ENCODE measurements at regions not wholly inside any gene's neighbourhood (a gene's known extent, or its start where the extent isn't known, plus 50 kb on each side); places are given as distances from the start of the nearest gene placed in this dataset.
"Not testable (repeated sequence)": the region's sequence is repeated elsewhere in the genome, so short reads cannot be mapped to it uniquely, and the experiment has no call there.

DNA sequence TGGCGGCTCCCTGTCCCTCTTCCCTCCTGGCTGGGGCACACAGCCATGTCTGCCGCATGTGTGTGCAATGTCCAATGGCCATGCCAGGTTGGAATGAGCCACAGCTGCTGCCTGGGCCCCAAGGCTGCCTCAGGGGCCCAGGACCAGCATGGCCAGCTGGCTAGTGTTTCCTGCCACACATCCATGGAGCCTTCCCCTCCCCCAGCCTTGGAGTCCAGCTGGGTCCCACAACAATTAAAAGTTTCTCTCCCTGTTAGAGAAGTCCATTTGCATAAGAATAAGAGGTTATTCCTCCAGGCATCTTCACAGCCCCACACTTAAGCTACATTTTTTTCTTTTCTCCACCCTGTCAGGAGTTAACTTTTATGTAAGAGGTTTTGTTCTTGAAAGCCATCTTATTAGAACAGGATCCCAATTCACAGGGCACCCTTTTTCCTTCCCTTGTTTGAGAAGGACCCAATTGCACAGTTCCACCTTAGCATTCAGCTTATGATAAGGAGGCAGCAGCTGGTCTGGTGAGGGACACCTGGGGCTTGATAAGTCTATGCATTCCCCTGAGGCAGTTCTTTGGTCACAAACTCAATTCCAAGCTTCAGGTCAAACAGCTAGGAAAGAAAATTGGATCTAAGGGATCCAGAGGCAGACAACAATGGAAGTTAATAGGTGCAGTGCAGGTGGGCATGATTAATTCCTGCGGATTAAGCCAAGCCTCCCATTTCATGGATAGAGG, 963.3 kb upstream of the GRIA3 start:
- H3K27ac Mint-ChIP-seq (ENCODE audit: unreplicated experiment) = no peak overlapping the region
- H3K4me3 Mint-ChIP-seq (ENCODE audit: low read depth, unreplicated experiment) = no peak overlapping the region
- BruUV-seq (replicated peaks) = no TSS peak
- no peaks in the 10 kb centered on the region for H3K36me3 Mint-ChIP-seq (ENCODE audit: insufficient read depth, unreplicated experiment)
- H3K9me3 Mint-ChIP-seq (ENCODE audit: low read depth, unreplicated experiment) = peaks cover 10% of the 10 kb centered on the region
- CTCF ChIA-PET = no interaction called here
- TF ChIP-seq, protein P1, sequence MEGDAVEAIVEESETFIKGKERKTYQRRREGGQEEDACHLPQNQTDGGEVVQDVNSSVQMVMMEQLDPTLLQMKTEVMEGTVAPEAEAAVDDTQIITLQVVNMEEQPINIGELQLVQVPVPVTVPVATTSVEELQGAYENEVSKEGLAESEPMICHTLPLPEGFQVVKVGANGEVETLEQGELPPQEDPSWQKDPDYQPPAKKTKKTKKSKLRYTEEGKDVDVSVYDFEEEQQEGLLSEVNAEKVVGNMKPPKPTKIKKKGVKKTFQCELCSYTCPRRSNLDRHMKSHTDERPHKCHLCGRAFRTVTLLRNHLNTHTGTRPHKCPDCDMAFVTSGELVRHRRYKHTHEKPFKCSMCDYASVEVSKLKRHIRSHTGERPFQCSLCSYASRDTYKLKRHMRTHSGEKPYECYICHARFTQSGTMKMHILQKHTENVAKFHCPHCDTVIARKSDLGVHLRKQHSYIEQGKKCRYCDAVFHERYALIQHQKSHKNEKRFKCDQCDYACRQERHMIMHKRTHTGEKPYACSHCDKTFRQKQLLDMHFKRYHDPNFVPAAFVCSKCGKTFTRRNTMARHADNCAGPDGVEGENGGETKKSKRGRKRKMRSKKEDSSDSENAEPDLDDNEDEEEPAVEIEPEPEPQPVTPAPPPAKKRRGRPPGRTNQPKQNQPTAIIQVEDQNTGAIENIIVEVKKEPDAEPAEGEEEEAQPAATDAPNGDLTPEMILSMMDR (IDR thresholded peaks at IDR 0.05; ENCODE audit: unreplicated experiment) = no peak
- intact Hi-C loops (cut with micrococcal nuclease; ENCODE audit: unreplicated experiment) = no loop called here
- no peaks in the 10 kb centered on the region for H3K4me1 Mint-ChIP-seq (ENCODE audit: low read depth, unreplicated experiment)
- DNase-seq = no peak
- peaks cover 14% of the 10 kb centered on the region for H3K27me3 Mint-ChIP-seq (ENCODE audit: unreplicated experiment)

DNA sequence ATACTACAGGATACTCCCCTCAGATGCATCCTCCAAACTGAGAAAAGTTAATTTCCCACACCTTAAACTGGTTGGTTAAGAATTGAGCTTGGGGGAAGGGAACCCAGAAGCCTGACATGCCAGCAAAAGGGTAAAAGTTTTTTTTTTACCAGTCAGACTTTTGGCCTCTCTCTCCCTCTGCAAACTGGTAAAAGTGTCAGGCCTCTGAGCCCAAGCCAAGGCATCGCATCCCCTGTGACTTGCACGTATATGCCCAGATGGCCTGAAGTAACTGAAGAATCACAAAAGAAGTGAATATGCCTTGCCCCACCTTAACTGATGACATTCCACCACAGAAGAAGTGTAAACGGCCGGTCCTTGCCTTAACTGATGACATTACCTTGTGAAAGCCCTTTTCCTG, 962.3 kb upstream of the GRIA3 start:
- intact Hi-C loops (cut with micrococcal nuclease; ENCODE audit: unreplicated experiment); H3K4me1 Mint-ChIP-seq (ENCODE audit: low read depth, unreplicated experiment); H3K4me3 Mint-ChIP-seq (ENCODE audit: low read depth, unreplicated experiment); CTCF ChIA-PET; DNase-seq; BruUV-seq (replicated peaks); H3K36me3 Mint-ChIP-seq (ENCODE audit: insufficient read depth, unreplicated experiment); H3K27ac Mint-ChIP-seq (ENCODE audit: unreplicated experiment): not testable (repeated sequence)
- Mint-ChIP-seq H3K9me3 (ENCODE audit: low read depth, unreplicated experiment) (peaks cover 11% of the 10 kb centered on the region), H3K27me3 (ENCODE audit: unreplicated experiment) (peaks cover 14% of the 10 kb centered on the region)

DNA sequence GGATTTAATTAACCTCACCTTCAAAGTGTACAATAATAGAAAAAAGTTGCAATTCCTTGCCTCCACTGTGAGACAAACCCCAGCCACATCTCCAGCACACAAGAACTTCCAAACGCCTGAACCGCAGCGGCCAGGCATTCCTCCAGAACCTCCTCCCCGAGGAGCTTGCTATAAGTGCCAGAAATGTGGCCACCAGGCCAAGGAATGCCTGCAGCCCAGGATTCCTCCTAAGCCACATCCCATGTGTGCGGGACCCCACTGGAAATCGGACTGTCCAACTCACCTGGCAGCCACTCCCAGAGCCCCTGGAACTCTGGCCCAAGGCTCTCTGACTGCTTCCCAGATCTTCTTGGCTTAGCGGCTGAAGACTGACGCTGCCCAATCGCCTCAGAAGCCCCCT, 959.9 kb upstream of the GRIA3 start:
- Mint-ChIP-seq H3K9me3 (ENCODE audit: low read depth, unreplicated experiment) (peaks cover 11% of the 10 kb centered on the region), H3K27me3 (ENCODE audit: unreplicated experiment) (peaks cover 14% of the 10 kb centered on the region)
- DNase-seq; H3K36me3 Mint-ChIP-seq (ENCODE audit: insufficient read depth, unreplicated experiment); CTCF ChIA-PET; BruUV-seq (replicated peaks); H3K27ac Mint-ChIP-seq (ENCODE audit: unreplicated experiment); H3K4me3 Mint-ChIP-seq (ENCODE audit: low read depth, unreplicated experiment); intact Hi-C loops (cut with micrococcal nuclease; ENCODE audit: unreplicated experiment); H3K4me1 Mint-ChIP-seq (ENCODE audit: low read depth, unreplicated experiment): not testable (repeated sequence)

DNA sequence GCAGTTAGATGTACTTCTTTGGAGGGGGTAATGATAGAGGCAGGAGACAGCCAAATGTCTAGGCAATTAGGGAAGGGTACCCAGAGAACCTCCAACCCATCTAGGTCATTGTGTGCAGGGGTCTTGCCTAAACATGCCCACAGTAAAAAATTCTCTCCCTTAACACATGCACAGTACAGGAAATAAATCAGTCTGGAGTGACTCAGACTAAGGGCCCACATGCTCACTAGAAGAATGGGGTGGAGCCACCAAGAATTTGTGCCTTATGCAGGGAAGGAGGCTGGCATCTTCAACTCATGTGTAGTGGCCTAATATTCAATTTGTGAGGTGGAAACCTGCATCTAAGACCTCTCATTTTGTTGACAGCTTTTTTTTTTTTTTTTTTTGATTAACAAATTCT, 945.3 kb upstream of the GRIA3 start:
- Mint-ChIP-seq H3K27me3 (ENCODE audit: unreplicated experiment) (no peaks in the 10 kb centered on the region), H3K4me3 (ENCODE audit: low read depth, unreplicated experiment) (no peak overlapping the region), H3K27ac (ENCODE audit: unreplicated experiment) (no peak overlapping the region), H3K9me3 (ENCODE audit: low read depth, unreplicated experiment) (peaks cover 5% of the 10 kb centered on the region), H3K36me3 (ENCODE audit: insufficient read depth, unreplicated experiment) (no peaks in the 10 kb centered on the region), H3K4me1 (ENCODE audit: low read depth, unreplicated experiment) (no peaks in the 10 kb centered on the region)
- TF ChIP-seq, protein P1 (IDR thresholded peaks at IDR 0.05; ENCODE audit: unreplicated experiment) = no peak
- CTCF ChIA-PET = no interaction called here
- no peak for DNase-seq
- BruUV-seq (replicated peaks) = no TSS peak
- intact Hi-C loops (cut with micrococcal nuclease; ENCODE audit: unreplicated experiment) = loop anchor here (10.0 kb wide), 1 partner anchor 1006 kb away; no protein-coding TSS in a partner anchor

DNA sequence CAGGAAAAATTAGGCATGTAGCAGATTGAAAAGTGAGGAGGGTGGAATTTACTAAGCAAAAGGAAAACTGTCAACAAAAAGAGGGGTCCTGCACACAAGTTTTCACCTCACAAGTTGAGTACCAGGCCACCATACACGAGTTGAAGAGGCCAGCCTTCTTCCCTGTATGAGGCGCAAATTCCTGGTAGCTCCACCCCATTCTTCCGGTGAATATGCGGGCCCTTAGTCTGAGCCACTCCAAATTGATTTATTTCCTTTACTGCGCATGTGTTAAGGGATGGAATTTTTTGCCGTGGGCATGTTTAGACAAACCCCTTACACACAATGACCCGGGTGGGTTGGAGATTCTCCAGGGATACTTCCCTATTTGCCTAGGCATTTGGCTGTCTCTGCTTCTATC, 942.1 kb upstream of the GRIA3 start:
- Mint-ChIP-seq H3K9me3 (ENCODE audit: low read depth, unreplicated experiment) (peaks cover 2% of the 10 kb centered on the region), H3K27me3 (ENCODE audit: unreplicated experiment) (no peaks in the 10 kb centered on the region), H3K36me3 (ENCODE audit: insufficient read depth, unreplicated experiment) (no peaks in the 10 kb centered on the region), H3K27ac (ENCODE audit: unreplicated experiment) (no peak overlapping the region), H3K4me3 (ENCODE audit: low read depth, unreplicated experiment) (no peak overlapping the region), H3K4me1 (ENCODE audit: low read depth, unreplicated experiment) (no peaks in the 10 kb centered on the region)
- TF ChIP-seq, protein P1 (IDR thresholded peaks at IDR 0.05; ENCODE audit: unreplicated experiment) = no peak
- no peak for DNase-seq
- CTCF ChIA-PET = no interaction called here
- intact Hi-C loops (cut with micrococcal nuclease; ENCODE audit: unreplicated experiment) = no loop called here
- BruUV-seq (replicated peaks) = no TSS peak
